RWPE1 (cell line): ENCODE measurements at regions not wholly inside any gene's neighbourhood (a gene's known extent, or its start where the extent isn't known, plus 50 kb on each side); places are given as distances from the start of the nearest gene placed in this dataset.
"Not testable (repeated sequence)": the region's sequence is repeated elsewhere in the genome, so short reads cannot be mapped to it uniquely, and the experiment has no call there.

Experiments used
- CTCF ChIA-PET: fragments of 350-600 bp; sonication (Branson Sonifier 250); formaldehyde crosslinking; extraction: SDS; loops from one replicate; lab custom pipeline; 2021; lab: Yijun Ruan, JAX
- POLR2A ChIA-PET: fragments of 400-600 bp; formaldehyde crosslinking; extraction: SDS; loops from one replicate; lab custom pipeline; 2020; ENCODE audit warnings: antibody characterized with exemption; ENCODE audit not compliant: low non-redundant PET; lab: Yijun Ruan, JAX
- DNase-seq: peaks from one replicate; pipeline ENCODE4 v3.0.0; 2012; ENCODE audit warnings: low spot score
- H3K27ac ChIP-seq: fragments of 450-650 bp; 2 replicates; pipeline ENCODE4 v1.5.1; 2017
- CTCF ChIP-seq: fragments of 450-650 bp; conservative IDR thresholded peaks from 2 replicates; pipeline ENCODE4 v1.5.1; 2017; ENCODE audit warnings: low read depth, mild to moderate bottlenecking

DNA sequence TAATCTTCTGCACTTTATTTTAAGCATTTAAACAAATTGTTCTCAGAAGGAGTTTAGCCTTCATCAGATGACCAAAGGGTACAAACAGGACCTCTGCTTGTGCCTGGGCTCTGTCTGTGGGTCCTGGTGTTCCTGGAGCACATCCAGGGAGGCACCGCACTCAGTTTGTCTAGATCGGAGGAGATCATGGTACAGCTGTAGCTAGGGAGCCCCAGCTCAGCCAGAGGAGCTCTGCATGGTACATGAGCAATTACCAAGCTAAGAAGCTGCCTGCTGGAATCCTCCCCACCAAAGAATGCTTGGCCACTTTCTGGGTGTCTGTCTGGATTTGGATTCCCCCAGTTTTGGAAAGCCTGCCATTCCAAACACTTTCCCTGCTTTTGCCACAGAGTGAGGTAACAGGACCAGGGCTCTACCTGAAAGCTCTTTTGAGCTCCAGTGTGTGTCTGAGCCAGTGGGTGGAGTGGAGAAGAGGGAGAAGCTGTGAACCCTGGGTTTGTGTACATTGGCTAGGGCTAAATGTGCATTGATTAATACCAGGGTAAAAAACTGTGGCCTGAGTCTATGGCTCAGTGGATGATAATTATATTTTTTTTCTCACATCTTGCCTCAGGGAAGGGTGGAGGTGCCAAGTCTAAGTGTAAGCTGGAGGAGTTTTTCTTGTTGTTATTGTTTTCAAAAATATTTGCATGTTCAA is 163.7 kb upstream of the IGF1 start:
- POLR2A ChIA-PET, result no interaction called here
- no peak overlapping the region for H3K27ac ChIP-seq
- CTCF ChIA-PET, result no interaction called here
- no peak for TF ChIP-seq CTCF
- no peak for DNase-seq

- no peak overlapping the region for H3K27ac ChIP-seq
- POLR2A ChIA-PET, result no interaction called here
- CTCF ChIA-PET, result interaction anchor here (0.6 kb wide), 1 partner anchor 703 kb away, joined by 4 read pairs; no protein-coding TSS in a partner anchor
- TF ChIP-seq CTCF, result no peak
- DNase-seq, result no peak
Observed at GRCh38 chr12:102642199-102642598, 161.8 kb upstream of the IGF1 start.

GRCh38 chr12:102640658-102641057 is 160.3 kb upstream of the IGF1 start:
- DNase-seq, POLR2A ChIA-PET, H3K27ac ChIP-seq, CTCF ChIA-PET: not testable (repeated sequence)

GRCh38 chr12:102638777-102639176 is 158.4 kb upstream of the IGF1 start:
- TF ChIP-seq CTCF, result no peak
- CTCF ChIA-PET, result no interaction called here
- no peak for DNase-seq
- no peak overlapping the region for H3K27ac ChIP-seq
- POLR2A ChIA-PET, result no interaction called here

DNA sequence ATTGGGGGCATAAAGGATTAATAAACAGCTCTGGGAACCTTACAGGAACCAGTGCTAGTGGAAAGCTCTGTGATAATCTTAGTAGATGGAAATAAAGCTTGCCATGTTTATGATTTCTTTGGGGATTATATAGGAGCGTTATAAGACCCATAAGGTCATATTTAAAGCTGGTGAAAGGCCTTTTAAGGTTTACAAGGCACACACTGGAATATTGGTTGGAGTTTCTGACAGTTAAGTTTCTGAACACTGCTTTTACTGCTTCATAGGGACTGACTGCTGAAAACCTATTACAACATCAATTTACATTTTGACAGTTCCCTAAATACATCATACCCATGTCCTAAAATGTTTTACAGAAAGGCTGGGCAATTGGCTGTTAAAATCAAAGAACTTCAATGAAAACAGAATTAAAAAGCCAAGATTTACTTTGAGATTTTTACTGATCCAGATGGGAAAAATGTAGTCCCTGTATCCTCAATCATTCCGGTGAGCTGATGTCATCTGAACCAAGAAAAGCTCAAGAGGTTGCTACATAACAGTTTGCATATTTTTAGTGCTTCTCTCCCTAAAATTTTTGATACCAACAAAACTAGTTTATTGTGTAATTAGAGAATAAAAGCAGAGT is 153.7 kb upstream of the IGF1 start:
- ChIA-PET POLR2A (no interaction called here), CTCF (no interaction called here)
- no peak for DNase-seq
- no peak overlapping the region for H3K27ac ChIP-seq
- no peak for TF ChIP-seq CTCF

- ChIA-PET POLR2A (no interaction called here), CTCF (interaction anchor here (0.7 kb wide), 1 partner anchor 221 kb away, joined by 5 read pairs; no protein-coding TSS in a partner anchor)
- TF ChIP-seq CTCF, result no peak
- peak; percentile 5 for DNase-seq
- H3K27ac ChIP-seq, result no peak overlapping the region
Observed at GRCh38 chr12:102631274-102631673, 150.9 kb upstream of the IGF1 start.

- POLR2A ChIA-PET, result interaction anchor here (0.6 kb wide), 1 partner anchor 65 kb away, joined by 10 read pairs; no protein-coding TSS in a partner anchor
- DNase-seq, result no peak
- no peak for TF ChIP-seq CTCF
Observed at GRCh38 chr12:102629262-102629888, 149.0 kb upstream of the IGF1 start.

More at GRCh38 chr12:102629262-102629888, 149.0 kb upstream of the IGF1 start:
- CTCF ChIA-PET, result no interaction called here
- H3K27ac ChIP-seq, result no peak overlapping the region
